Left ventricle myocardium inferior (tissue), 1 donor: ENCODE measurements at regions not wholly inside any gene's neighbourhood (a gene's known extent, or its start where the extent isn't known, plus 50 kb on each side); places are given as distances from the start of the nearest gene placed in this dataset.

Source experiments
- DNase-seq: peaks from one replicate; pipeline ENCODE4 v3.0.0-alpha.2; 2020
- H3K27ac ChIP-seq: fragments of 200-600 bp; replicated peaks from 2 replicates; pipeline ENCODE4 v1.8.0; 2021
- H3K27me3 ChIP-seq: fragments of 200-600 bp; 2 replicates; pipeline ENCODE4 v1.8.0; 2021; ENCODE audit warnings: low read depth
- H3K36me3 ChIP-seq: fragments of 200-600 bp; 2 replicates; pipeline ENCODE4 v1.8.0; 2021
- H3K4me1 ChIP-seq: fragments of 200-600 bp; 2 replicates; pipeline ENCODE4 v1.8.0; 2021
- H3K4me3 ChIP-seq: fragments of 200-600 bp; 2 replicates; pipeline ENCODE4 v1.8.0; 2021; ENCODE audit warnings: mild to moderate bottlenecking, moderate library complexity
- H3K9me3 ChIP-seq: fragments of 200-600 bp; replicated peaks from 2 replicates; pipeline ENCODE4 v1.8.0; 2021
- CTCF ChIP-seq: fragments of 200-600 bp; IDR thresholded peaks from 2 replicates; pipeline ENCODE4 v1.8.0; 2021; ENCODE audit warnings: antibody characterized with exemption, mild to moderate bottlenecking, borderline replicate concordance
- intact Hi-C: fragments of 100-400 bp; cut with micrococcal nuclease; formaldehyde crosslinking; loops from one replicate; pipeline ENCODE4 v1.11.0; 2022
- donor health status: DM: no; HTN: yes; CAD: no; lungs with severe emphysema.

DNA sequence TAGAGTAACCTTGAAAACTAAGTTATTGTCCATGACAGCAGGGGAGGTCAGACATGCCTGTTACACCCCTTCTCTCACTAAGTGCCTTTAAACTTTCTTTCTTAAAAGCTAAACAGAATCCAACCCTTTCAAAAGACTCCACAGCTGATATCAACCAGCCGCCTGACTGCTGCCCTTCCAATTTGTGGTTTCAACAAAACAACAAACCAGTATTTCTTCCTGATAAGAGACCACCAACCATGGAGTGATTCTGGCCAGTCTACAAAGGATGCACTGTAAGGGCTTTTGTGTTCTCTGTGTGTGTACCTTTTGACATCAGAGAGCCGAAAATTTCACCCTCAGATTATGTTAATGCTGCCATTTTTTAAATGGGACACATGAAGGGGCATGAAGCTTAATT lies 1204.2 kb downstream of the ROBO2 start:
- no peak for TF ChIP-seq CTCF
- no peaks in the 10 kb centered on the region for H3K27me3 ChIP-seq
- no peak for DNase-seq
- H3K4me1 ChIP-seq: no peaks in the 10 kb centered on the region
- no peak overlapping the region for H3K27ac ChIP-seq
- intact Hi-C loops: no loop called here
- H3K9me3 ChIP-seq: peaks cover 48% of the 10 kb centered on the region
- no peak overlapping the region for H3K4me3 ChIP-seq
- H3K36me3 ChIP-seq: no peaks in the 10 kb centered on the region

DNA sequence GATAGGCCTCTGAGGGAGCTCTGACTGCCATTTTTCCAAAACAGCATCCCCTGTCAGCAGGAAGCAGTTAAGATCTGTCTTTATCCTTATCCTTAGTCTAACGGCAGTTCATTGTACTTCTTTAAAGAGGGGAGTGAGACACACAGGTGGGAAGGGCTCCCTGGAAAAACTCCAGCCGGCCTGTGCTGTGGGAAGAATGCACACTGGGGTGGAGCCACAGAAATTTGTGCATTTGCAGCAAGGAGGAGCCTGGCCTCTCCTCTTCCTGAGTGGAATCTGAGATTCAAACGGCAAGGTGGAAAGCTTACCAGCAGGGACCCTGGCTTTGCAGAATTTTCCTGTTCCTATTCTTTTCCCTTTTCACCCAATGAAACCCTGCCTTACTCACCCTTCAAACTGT lies 1209.4 kb downstream of the ROBO2 start:
- no peak for TF ChIP-seq CTCF
- Histone ChIP-seq H3K27me3 (no peaks in the 10 kb centered on the region), H3K36me3 (no peaks in the 10 kb centered on the region), H3K4me1 (no peaks in the 10 kb centered on the region), H3K9me3 (peaks cover 22% of the 10 kb centered on the region), H3K4me3 (no peak overlapping the region), H3K27ac (no peak overlapping the region)
- DNase-seq: no peak
- intact Hi-C loops: no loop called here

GRCh38 chr3:78253860-78254259 lies 1214.0 kb downstream of the ROBO2 start:
- Histone ChIP-seq H3K27me3 (no peaks in the 10 kb centered on the region), H3K4me3 (no peak overlapping the region), H3K9me3 (no peaks in the 10 kb centered on the region), H3K36me3 (no peaks in the 10 kb centered on the region), H3K27ac (no peak overlapping the region), H3K4me1 (no peaks in the 10 kb centered on the region)
- intact Hi-C loops: no loop called here
- DNase-seq: no peak
- TF ChIP-seq CTCF: no peak

GRCh38 chr3:78255403-78255802 lies 1215.5 kb downstream of the ROBO2 start:
- no peak overlapping the region for H3K4me3 ChIP-seq
- intact Hi-C loops: no loop called here
- H3K36me3 ChIP-seq: no peaks in the 10 kb centered on the region
- no peaks in the 10 kb centered on the region for H3K27me3 ChIP-seq
- no peak for TF ChIP-seq CTCF
- no peak for DNase-seq
- no peak overlapping the region for H3K27ac ChIP-seq
- no peaks in the 10 kb centered on the region for H3K4me1 ChIP-seq
- H3K9me3 ChIP-seq: no peaks in the 10 kb centered on the region

DNA sequence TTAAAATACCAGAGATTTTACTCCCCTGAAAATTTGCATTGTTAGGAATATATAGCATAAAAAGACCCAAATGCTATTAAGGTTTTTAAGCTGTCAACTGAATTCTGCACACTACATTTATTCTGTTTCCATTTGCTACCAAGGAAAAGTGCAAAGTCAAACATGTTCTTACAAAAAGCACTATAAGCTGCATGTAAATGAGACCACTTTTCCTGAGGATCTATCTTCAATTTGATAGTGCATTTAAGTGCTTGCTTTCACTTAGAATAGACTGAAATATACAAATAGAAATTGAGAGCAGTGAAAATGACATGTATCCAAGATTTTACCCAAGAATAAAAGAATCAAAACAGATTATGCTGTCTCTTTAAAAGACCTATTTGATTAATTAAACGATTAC lies 1216.2 kb downstream of the ROBO2 start:
- H3K4me1 ChIP-seq: no peaks in the 10 kb centered on the region
- no peaks in the 10 kb centered on the region for H3K36me3 ChIP-seq
- no peaks in the 10 kb centered on the region for H3K27me3 ChIP-seq
- H3K4me3 ChIP-seq: no peak overlapping the region
- no peaks in the 10 kb centered on the region for H3K9me3 ChIP-seq
- no peak for DNase-seq
- no peak overlapping the region for H3K27ac ChIP-seq
- no peak for TF ChIP-seq CTCF
- intact Hi-C loops: no loop called here
